Panc1 (cell line): ENCODE measurements at regions not wholly inside any gene's neighbourhood (a gene's known extent, or its start where the extent isn't known, plus 50 kb on each side); places are given as distances from the start of the nearest gene placed in this dataset.

Source experiments
- SIN3A ChIP-seq: IDR thresholded peaks from 2 replicates; pipeline ENCODE4 v1.6.1; 2012; ENCODE audit warnings: low read depth, mild to moderate bottlenecking, low read length, moderate library complexity, borderline replicate concordance; ENCODE audit not compliant: insufficient read depth
- TCF7L2 ChIP-seq: IDR thresholded peaks from 2 replicates; pipeline ENCODE4 v1.6.1; 2011; ENCODE audit warnings: mild to moderate bottlenecking, low read depth, low read length, inconsistent platforms
- TF ChIP-seq, protein P1 (sequence below): fragments of 450-650 bp; IDR thresholded peaks from 2 replicates; pipeline ENCODE4 v1.5.1; 2017; ENCODE audit warnings: mild to moderate bottlenecking

DNA sequence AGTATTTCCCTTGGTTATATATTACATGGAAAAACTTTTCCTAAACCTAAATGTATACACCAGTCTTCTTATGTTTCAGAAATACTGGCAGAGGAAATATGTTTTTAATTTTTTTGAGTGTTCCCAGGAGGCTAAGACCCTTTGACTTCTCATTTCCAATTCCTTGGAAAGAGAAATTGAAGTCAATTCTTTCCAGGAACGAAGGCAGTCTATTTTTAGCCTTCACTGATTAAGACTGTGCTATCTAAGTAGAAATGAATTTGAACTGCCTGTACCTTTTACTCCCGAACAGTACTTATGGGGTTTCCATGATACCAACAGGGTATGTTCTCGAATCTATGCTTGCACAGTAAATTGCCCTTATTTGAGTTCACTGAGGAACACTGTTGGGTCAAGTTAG is 340.3 kb upstream of the CD180 start:
- TF ChIP-seq, protein P1, sequence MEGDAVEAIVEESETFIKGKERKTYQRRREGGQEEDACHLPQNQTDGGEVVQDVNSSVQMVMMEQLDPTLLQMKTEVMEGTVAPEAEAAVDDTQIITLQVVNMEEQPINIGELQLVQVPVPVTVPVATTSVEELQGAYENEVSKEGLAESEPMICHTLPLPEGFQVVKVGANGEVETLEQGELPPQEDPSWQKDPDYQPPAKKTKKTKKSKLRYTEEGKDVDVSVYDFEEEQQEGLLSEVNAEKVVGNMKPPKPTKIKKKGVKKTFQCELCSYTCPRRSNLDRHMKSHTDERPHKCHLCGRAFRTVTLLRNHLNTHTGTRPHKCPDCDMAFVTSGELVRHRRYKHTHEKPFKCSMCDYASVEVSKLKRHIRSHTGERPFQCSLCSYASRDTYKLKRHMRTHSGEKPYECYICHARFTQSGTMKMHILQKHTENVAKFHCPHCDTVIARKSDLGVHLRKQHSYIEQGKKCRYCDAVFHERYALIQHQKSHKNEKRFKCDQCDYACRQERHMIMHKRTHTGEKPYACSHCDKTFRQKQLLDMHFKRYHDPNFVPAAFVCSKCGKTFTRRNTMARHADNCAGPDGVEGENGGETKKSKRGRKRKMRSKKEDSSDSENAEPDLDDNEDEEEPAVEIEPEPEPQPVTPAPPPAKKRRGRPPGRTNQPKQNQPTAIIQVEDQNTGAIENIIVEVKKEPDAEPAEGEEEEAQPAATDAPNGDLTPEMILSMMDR = no peak
- no peak for TF ChIP-seq SIN3A
- TF ChIP-seq TCF7L2 = no peak
